ENCODE measurements at regions not wholly inside any gene's neighbourhood (a gene's known extent, or its start where the extent isn't known, plus 50 kb on each side); places are given as distances from the start of the nearest gene placed in this dataset.

DNA sequence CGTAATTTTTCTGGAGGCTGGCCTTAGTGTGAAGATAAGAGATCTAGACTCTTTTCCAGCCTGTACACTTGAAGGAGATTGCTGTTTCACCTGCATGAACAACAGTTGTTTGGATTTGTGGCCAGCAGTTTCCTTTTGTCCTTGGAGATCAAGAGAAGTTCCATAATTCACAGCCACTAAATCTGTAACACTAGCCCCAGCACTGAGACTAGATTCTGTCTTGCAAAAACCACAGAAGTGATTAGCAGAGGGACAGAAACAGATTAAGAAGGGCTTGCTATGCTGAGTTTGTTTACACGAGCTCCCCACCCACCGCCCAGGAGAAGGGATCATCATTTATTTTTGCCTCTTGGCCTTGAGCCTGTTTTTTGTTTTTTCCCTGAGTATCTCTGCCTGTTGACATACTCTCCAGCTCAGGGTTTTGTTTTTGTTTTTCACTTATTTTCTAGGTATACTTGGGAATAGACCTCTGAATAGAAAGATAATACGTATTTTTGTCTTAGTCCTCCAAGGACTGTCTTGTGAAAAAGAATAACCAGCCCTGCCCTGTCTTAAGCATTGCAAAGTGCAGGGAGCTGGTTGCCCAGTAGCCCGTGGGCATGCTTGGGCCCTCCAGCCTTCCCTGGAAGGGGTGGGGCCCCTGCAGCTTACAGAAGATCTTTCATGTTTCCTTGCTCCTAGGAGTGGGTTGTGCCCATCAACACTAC lies 93.1 kb upstream of the SOX4 start:
- H3K36me3 ChIP-seq (ENCODE audit: control insufficient read depth, insufficient read depth, low read length), result no peaks in the 10 kb centered on the region
- H3K27ac ChIP-seq (ENCODE audit: low read depth, low read length), result no peak overlapping the region
- H3K4me1 ChIP-seq (ENCODE audit: control insufficient read depth, insufficient read depth, low read length), result no peaks in the 10 kb centered on the region
- H3K9ac ChIP-seq (ENCODE audit: low read depth, low read length), result no peak overlapping the region
- H3K9me3 ChIP-seq (ENCODE audit: control insufficient read depth, insufficient read depth, low read length), result no peaks in the 10 kb centered on the region
- no peak overlapping the region for H3K4me3 ChIP-seq (ENCODE audit: low read depth, low read length)
- no peaks in the 10 kb centered on the region for H3K27me3 ChIP-seq (ENCODE audit: control insufficient read depth, insufficient read depth, low read length)

- H3K27me3 ChIP-seq (ENCODE audit: control insufficient read depth, insufficient read depth, low read length), result no peaks in the 10 kb centered on the region
- H3K9ac ChIP-seq (ENCODE audit: low read depth, low read length), result no peak overlapping the region
- H3K36me3 ChIP-seq (ENCODE audit: control insufficient read depth, insufficient read depth, low read length), result no peaks in the 10 kb centered on the region
- no peaks in the 10 kb centered on the region for H3K9me3 ChIP-seq (ENCODE audit: control insufficient read depth, insufficient read depth, low read length)
- H3K4me1 ChIP-seq (ENCODE audit: control insufficient read depth, insufficient read depth, low read length), result no peaks in the 10 kb centered on the region
- no peak overlapping the region for H3K27ac ChIP-seq (ENCODE audit: low read depth, low read length)
- no peak overlapping the region for H3K4me3 ChIP-seq (ENCODE audit: low read depth, low read length)
Measured at GRCh38 chr6:21501021-21501354, 92.6 kb upstream of the SOX4 start.

- H3K36me3 ChIP-seq (ENCODE audit: control insufficient read depth, insufficient read depth, low read length), result no peaks in the 10 kb centered on the region
- no peak overlapping the region for H3K27ac ChIP-seq (ENCODE audit: low read depth, low read length)
- no peaks in the 10 kb centered on the region for H3K27me3 ChIP-seq (ENCODE audit: control insufficient read depth, insufficient read depth, low read length)
- H3K9me3 ChIP-seq (ENCODE audit: control insufficient read depth, insufficient read depth, low read length), result no peaks in the 10 kb centered on the region
- H3K9ac ChIP-seq (ENCODE audit: low read depth, low read length), result no peak overlapping the region
- H3K4me1 ChIP-seq (ENCODE audit: control insufficient read depth, insufficient read depth, low read length), result no peaks in the 10 kb centered on the region
- H3K4me3 ChIP-seq (ENCODE audit: low read depth, low read length), result no peak overlapping the region
Measured at GRCh38 chr6:21501815-21502214, 91.7 kb upstream of the SOX4 start.

DNA sequence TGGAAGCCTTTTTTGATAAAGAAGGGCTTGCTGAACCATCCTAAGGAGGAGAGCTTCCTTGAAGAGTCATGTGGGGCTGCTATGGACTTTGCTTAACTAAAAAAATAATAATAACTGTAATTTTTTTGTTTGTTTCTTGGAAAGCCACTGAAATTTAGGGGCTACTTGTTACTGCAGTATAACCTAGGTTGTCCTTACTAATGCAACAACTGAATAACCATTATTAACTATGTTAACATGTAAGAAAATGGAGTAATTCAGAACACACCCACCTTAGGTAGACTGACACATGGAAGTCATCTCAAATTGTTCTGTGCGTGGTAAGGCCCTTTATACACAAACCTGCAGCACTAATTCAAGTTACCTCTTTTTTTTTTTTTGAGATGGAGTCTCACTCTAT lies 90.9 kb upstream of the SOX4 start:
- Histone ChIP-seq H3K4me1 (ENCODE audit: control insufficient read depth, insufficient read depth, low read length) (no peaks in the 10 kb centered on the region), H3K9me3 (ENCODE audit: control insufficient read depth, insufficient read depth, low read length) (no peaks in the 10 kb centered on the region), H3K36me3 (ENCODE audit: control insufficient read depth, insufficient read depth, low read length) (no peaks in the 10 kb centered on the region), H3K27me3 (ENCODE audit: control insufficient read depth, insufficient read depth, low read length) (no peaks in the 10 kb centered on the region), H3K27ac (ENCODE audit: low read depth, low read length) (no peak overlapping the region), H3K9ac (ENCODE audit: low read depth, low read length) (no peak overlapping the region), H3K4me3 (ENCODE audit: low read depth, low read length) (no peak overlapping the region)

GRCh38 chr6:21504790-21505189 lies 88.8 kb upstream of the SOX4 start:
- Histone ChIP-seq H3K9ac (ENCODE audit: low read depth, low read length) (no peak overlapping the region), H3K9me3 (ENCODE audit: control insufficient read depth, insufficient read depth, low read length) (no peaks in the 10 kb centered on the region), H3K27me3 (ENCODE audit: control insufficient read depth, insufficient read depth, low read length) (no peaks in the 10 kb centered on the region), H3K36me3 (ENCODE audit: control insufficient read depth, insufficient read depth, low read length) (no peaks in the 10 kb centered on the region), H3K4me3 (ENCODE audit: low read depth, low read length) (no peak overlapping the region), H3K27ac (ENCODE audit: low read depth, low read length) (no peak overlapping the region), H3K4me1 (ENCODE audit: control insufficient read depth, insufficient read depth, low read length) (no peaks in the 10 kb centered on the region)

DNA sequence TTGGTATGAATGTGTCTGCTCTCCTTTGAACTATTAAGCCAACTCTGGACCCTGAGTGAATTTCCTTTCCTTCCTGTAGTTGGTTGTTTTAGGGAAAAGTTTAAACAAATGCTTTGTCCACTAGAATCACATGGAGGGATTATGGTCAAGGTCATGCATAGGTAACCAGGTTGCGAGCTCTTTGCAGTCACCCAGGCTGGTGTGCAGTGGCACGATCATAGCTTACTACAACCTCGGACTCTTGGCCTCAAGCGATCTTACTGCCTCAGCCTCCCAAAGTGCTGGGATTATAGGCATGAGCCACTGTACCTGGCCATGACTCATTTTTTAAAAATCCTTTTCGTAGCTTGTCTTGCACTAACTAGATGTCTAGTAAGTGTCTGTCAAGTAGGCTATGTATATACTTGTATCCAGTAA lies 88.0 kb upstream of the SOX4 start:
- Histone ChIP-seq H3K9me3 (ENCODE audit: control insufficient read depth, insufficient read depth, low read length) (no peaks in the 10 kb centered on the region), H3K9ac (ENCODE audit: low read depth, low read length) (no peak overlapping the region), H3K27ac (ENCODE audit: low read depth, low read length) (no peak overlapping the region), H3K4me1 (ENCODE audit: control insufficient read depth, insufficient read depth, low read length) (no peaks in the 10 kb centered on the region), H3K27me3 (ENCODE audit: control insufficient read depth, insufficient read depth, low read length) (no peaks in the 10 kb centered on the region), H3K4me3 (ENCODE audit: low read depth, low read length) (no peak overlapping the region), H3K36me3 (ENCODE audit: control insufficient read depth, insufficient read depth, low read length) (no peaks in the 10 kb centered on the region)

DNA sequence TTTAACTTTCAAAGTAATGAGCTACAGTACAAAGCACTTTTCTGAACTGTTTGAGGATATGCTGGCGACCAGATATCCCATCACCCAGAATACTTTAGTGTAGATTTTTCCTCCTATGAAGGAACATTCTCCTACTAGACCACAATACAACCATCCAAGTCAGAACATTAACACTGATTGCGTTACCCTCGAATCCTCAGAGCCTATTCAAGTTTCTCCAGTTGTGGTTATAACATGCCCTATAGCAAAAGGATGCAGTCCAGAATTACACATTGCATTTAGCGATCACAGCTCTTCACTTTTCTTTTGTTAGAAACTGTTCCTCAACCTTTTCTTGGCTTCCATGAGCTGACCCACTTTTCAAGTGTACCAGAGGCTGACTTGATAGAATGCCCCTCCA lies 87.4 kb upstream of the SOX4 start:
- Histone ChIP-seq H3K4me1 (ENCODE audit: control insufficient read depth, insufficient read depth, low read length) (no peaks in the 10 kb centered on the region), H3K9me3 (ENCODE audit: control insufficient read depth, insufficient read depth, low read length) (no peaks in the 10 kb centered on the region), H3K36me3 (ENCODE audit: control insufficient read depth, insufficient read depth, low read length) (no peaks in the 10 kb centered on the region), H3K27ac (ENCODE audit: low read depth, low read length) (no peak overlapping the region), H3K9ac (ENCODE audit: low read depth, low read length) (no peak overlapping the region), H3K27me3 (ENCODE audit: control insufficient read depth, insufficient read depth, low read length) (no peaks in the 10 kb centered on the region), H3K4me3 (ENCODE audit: low read depth, low read length) (no peak overlapping the region)

DNA sequence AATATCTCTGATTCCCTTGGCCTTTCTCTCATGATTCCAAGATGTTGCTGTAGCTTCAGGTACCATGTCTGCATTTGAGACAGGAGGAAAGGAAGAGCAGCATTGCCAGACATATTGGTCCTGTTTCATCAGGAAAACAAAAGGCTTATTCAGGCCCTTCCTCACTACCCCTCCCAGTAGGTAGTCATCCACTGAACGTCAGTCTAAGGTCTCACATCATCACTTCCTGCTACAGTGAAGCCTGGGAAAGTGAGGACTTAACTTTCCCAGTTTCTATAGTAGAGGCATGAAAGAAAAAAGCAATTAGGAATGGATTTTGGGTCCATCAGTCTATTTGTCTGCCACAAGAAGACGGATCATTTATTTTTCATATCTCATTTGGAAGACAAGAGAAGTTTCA lies 85.7 kb upstream of the SOX4 start:
- no peaks in the 10 kb centered on the region for H3K4me1 ChIP-seq (ENCODE audit: control insufficient read depth, insufficient read depth, low read length)
- H3K9ac ChIP-seq (ENCODE audit: low read depth, low read length), result no peak overlapping the region
- H3K9me3 ChIP-seq (ENCODE audit: control insufficient read depth, insufficient read depth, low read length), result no peaks in the 10 kb centered on the region
- H3K27me3 ChIP-seq (ENCODE audit: control insufficient read depth, insufficient read depth, low read length), result no peaks in the 10 kb centered on the region
- H3K4me3 ChIP-seq (ENCODE audit: low read depth, low read length), result no peak overlapping the region
- H3K36me3 ChIP-seq (ENCODE audit: control insufficient read depth, insufficient read depth, low read length), result no peaks in the 10 kb centered on the region
- H3K27ac ChIP-seq (ENCODE audit: low read depth, low read length), result no peak overlapping the region

- no peaks in the 10 kb centered on the region for H3K4me1 ChIP-seq (ENCODE audit: control insufficient read depth, insufficient read depth, low read length)
- no peak overlapping the region for H3K4me3 ChIP-seq (ENCODE audit: low read depth, low read length)
- H3K27me3 ChIP-seq (ENCODE audit: control insufficient read depth, insufficient read depth, low read length), result no peaks in the 10 kb centered on the region
- no peak overlapping the region for H3K9ac ChIP-seq (ENCODE audit: low read depth, low read length)
- H3K9me3 ChIP-seq (ENCODE audit: control insufficient read depth, insufficient read depth, low read length), result no peaks in the 10 kb centered on the region
- no peaks in the 10 kb centered on the region for H3K36me3 ChIP-seq (ENCODE audit: control insufficient read depth, insufficient read depth, low read length)
- no peak overlapping the region for H3K27ac ChIP-seq (ENCODE audit: low read depth, low read length)
Measured at GRCh38 chr6:21508753-21509152, 84.8 kb upstream of the SOX4 start.

DNA sequence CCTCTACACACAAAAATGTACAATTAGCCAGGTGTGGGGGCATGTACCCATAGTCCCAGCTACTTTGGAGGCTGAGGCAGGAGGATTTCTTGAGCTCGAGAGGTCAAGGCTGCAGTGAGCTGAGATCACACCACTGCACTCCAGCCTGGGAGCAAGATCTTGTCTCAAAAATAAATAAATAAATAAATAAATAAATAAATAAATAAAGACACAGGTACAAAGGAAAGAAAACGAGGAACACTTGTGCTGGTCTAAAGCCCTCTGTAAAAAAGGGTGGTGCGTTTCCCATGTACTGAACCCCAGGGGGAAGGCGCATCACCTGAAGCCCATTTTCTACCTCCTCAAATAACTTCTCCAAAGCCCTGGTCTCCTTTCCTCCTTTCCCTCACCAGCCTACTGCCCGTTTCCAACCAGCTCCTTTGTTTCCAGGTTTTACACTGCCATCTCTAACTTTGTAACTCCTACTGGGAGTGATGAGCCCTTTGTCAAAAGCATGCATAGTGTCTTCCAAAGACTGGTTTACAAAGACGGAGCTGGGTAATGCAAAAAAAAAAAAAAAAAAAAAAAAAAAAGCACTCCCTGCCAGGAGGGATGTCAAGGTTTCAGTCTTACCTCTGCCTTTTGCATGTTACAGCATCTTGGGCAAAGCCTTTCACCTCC lies 81.5 kb upstream of the SOX4 start:
- Histone ChIP-seq H3K9ac (ENCODE audit: low read depth, low read length) (no peak overlapping the region), H3K4me1 (ENCODE audit: control insufficient read depth, insufficient read depth, low read length) (no peaks in the 10 kb centered on the region), H3K4me3 (ENCODE audit: low read depth, low read length) (no peak overlapping the region), H3K36me3 (ENCODE audit: control insufficient read depth, insufficient read depth, low read length) (no peaks in the 10 kb centered on the region), H3K27ac (ENCODE audit: low read depth, low read length) (no peak overlapping the region), H3K9me3 (ENCODE audit: control insufficient read depth, insufficient read depth, low read length) (no peaks in the 10 kb centered on the region), H3K27me3 (ENCODE audit: control insufficient read depth, insufficient read depth, low read length) (no peaks in the 10 kb centered on the region)

DNA sequence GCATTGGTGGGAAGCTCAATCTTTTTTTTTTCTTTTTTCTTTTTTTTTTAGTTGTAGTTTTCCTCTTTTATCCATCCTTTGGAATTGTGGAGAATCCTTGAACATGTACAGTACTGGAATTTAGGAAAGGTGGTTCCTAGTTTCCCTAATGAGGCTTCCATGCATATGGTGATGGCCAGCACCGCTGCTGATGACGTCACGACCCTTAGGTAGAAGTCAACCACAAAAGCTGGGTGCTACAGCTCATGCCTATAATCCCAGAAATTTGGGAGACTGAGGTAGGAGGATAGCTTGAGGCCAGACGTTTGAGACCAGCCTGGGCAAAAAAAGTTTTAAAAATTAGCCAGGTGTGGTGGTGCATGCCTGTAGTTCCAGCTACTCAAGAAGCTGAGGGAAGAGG lies 79.3 kb upstream of the SOX4 start:
- no peak overlapping the region for H3K27ac ChIP-seq (ENCODE audit: low read depth, low read length)
- H3K9ac ChIP-seq (ENCODE audit: low read depth, low read length), result no peak overlapping the region
- no peaks in the 10 kb centered on the region for H3K9me3 ChIP-seq (ENCODE audit: control insufficient read depth, insufficient read depth, low read length)
- H3K4me1 ChIP-seq (ENCODE audit: control insufficient read depth, insufficient read depth, low read length), result no peaks in the 10 kb centered on the region
- no peaks in the 10 kb centered on the region for H3K36me3 ChIP-seq (ENCODE audit: control insufficient read depth, insufficient read depth, low read length)
- H3K27me3 ChIP-seq (ENCODE audit: control insufficient read depth, insufficient read depth, low read length), result no peaks in the 10 kb centered on the region
- no peak overlapping the region for H3K4me3 ChIP-seq (ENCODE audit: low read depth, low read length)

Data from HUES48 (cell line).